Body of pancreas (tissue), 4 donors: ENCODE measurements at regions not wholly inside any gene's neighbourhood (a gene's known extent, or its start where the extent isn't known, plus 50 kb on each side); places are given as distances from the start of the nearest gene placed in this dataset.

Experiments used
- ATAC-seq: fragments of 150-250 bp; one replicate; pipeline ENCODE4 v1.9.1; 2016
- DNase-seq, 4 donors: peaks; one replicate each; pipeline ENCODE4 v3.0.0-alpha.2; 2019
- H3K27ac ChIP-seq, 4 donors: fragments of 200-600 bp; sonication (generic); 1 replicate in 3 of 4; 2 replicates in 1 of 4; pipeline versions ENCODE4 v1.5.1 to v1.6.1; 2016 to 2019; ENCODE audit warnings: mild to moderate bottlenecking in 1 of 4, mixed read lengths in 1 of 4, moderate library complexity in 1 of 4
- H3K27me3 ChIP-seq, 2 donors: fragments of 200-600 bp; sonication (generic); one replicate each; pipeline ENCODE4 v1.6.0; 2016; ENCODE audit warnings: mild to moderate bottlenecking in 1 of 2
- H3K36me3 ChIP-seq, 2 donors: fragments of 200-600 bp; sonication (generic); replicated peaks in 1 of 2; 2 replicates each; pipeline ENCODE4 v1.5.1; 2016; ENCODE audit warnings: low read depth in 2 of 2; ENCODE audit not compliant: insufficient read depth in 1 of 2
- H3K4me1 ChIP-seq: fragments of 200-600 bp; sonication (generic); one replicate; pipeline ENCODE4 v1.6.0; 2016
- H3K4me3 ChIP-seq, 2 donors: fragments of 200-600 bp; sonication (generic); 1 replicate in 1 of 2; 2 replicates in 1 of 2; pipeline ENCODE4 v1.5.1; 2016 to 2019
- H3K9me3 ChIP-seq, 3 donors: fragments of 200-600 bp; sonication (generic); 1 replicate in 2 of 3; 2 replicates in 1 of 3; pipeline ENCODE4 v1.5.1; 2016
- POLR2A ChIP-seq, 3 donors: fragments of 450-650 bp; IDR thresholded peaks; one replicate each; pipeline ENCODE4 v1.6.1; 2016; ENCODE audit warnings: antibody characterized with exemption in 3 of 3, mild to moderate bottlenecking in 2 of 3
- WGBS, 2 donors: methylation state at CpG; one replicate each; pipeline ENCODE4 v1.1.5; 2017; 5-methylcytosine and 5-hydroxymethylcytosine counted together
- intact Hi-C: fragments of 100-400 bp; cut with DNase I; formaldehyde crosslinking; loops from one replicate; pipeline ENCODE4 v1.15.1; 2023
- TF ChIP-seq, protein P1 (sequence below), 7 experiments: fragments of 450-650 bp in 4 of 7; fragments of 200-600 bp in 3 of 7; sonication (generic) in 3 of 7; IDR thresholded peaks; one replicate each; pipeline ENCODE4 v1.5.1; 2016 to 2019; ENCODE audit warnings: antibody characterized with exemption in 7 of 7

DNA sequence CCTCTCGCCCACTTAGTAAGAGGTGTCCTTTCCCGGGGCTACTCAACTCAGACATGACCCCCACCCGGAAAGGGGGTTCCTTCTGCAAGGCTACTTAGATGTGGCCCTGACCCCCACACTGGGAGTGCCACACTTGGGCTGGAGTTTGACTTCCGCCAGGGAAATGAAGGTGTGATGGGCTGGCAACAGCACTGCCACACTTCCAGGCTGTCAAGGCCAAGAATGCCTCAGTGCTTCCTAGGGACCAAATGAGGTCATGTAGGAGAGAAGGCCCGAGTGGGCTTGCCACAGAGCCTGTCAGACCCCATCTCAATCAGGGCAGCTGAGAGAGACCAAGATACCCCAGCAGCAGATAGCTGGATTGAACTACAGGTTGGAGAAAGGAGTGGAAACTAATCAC lies 55.5 kb downstream of the DRD1 start:
- DNase-seq = no peak
- intact Hi-C loops = no loop called here
- Histone ChIP-seq H3K27me3 (no peaks in the 10 kb centered on the region), H3K36me3 (no peaks in the 10 kb centered on the region), H3K27ac (no peak overlapping the region), H3K4me1 (no peaks in the 10 kb centered on the region), H3K4me3 (no peak overlapping the region), H3K9me3 (no peaks in the 10 kb centered on the region)
- ATAC-seq = no peak
- TF ChIP-seq, protein P1, sequence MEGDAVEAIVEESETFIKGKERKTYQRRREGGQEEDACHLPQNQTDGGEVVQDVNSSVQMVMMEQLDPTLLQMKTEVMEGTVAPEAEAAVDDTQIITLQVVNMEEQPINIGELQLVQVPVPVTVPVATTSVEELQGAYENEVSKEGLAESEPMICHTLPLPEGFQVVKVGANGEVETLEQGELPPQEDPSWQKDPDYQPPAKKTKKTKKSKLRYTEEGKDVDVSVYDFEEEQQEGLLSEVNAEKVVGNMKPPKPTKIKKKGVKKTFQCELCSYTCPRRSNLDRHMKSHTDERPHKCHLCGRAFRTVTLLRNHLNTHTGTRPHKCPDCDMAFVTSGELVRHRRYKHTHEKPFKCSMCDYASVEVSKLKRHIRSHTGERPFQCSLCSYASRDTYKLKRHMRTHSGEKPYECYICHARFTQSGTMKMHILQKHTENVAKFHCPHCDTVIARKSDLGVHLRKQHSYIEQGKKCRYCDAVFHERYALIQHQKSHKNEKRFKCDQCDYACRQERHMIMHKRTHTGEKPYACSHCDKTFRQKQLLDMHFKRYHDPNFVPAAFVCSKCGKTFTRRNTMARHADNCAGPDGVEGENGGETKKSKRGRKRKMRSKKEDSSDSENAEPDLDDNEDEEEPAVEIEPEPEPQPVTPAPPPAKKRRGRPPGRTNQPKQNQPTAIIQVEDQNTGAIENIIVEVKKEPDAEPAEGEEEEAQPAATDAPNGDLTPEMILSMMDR (IDR thresholded peaks at IDR 0.05) = no peak
- TF ChIP-seq POLR2A (IDR thresholded peaks at IDR 0.05) = no peak
- WGBS, 2 donors = 58 to 67% methylated on average over 5 of the region's 5 CpGs

DNA sequence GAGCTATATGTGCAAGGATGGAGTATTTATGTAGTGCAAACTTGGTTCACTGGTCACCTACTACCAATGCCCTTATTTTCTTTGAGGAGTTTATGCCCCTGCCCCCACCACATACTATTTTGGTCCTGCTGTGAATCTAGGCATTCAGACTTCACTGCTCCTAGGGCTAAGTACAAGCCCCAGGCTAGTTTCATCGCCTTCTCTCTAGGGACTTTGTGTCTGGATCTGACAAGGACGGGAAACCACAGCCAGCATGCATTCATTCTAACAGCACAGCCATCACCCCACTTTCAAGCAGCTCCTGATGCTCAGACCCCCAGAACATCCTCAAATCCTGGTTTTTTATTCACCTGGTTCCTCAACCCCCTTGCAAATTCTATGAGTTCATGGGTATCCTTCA lies 56.8 kb downstream of the DRD1 start:
- 47 to 59% methylated on average over 2 of the region's 2 CpGs for WGBS, 2 donors
- Histone ChIP-seq H3K27me3 (no peaks in the 10 kb centered on the region), H3K4me3 (no peak overlapping the region), H3K36me3 (no peaks in the 10 kb centered on the region), H3K4me1 (no peaks in the 10 kb centered on the region), H3K27ac (no peak overlapping the region), H3K9me3 (no peaks in the 10 kb centered on the region)
- TF ChIP-seq, protein P1 (IDR thresholded peaks at IDR 0.05) = no peak
- no peak for TF ChIP-seq POLR2A (IDR thresholded peaks at IDR 0.05)
- DNase-seq (no peak), ATAC-seq (no peak)
- intact Hi-C loops = no loop called here

DNA sequence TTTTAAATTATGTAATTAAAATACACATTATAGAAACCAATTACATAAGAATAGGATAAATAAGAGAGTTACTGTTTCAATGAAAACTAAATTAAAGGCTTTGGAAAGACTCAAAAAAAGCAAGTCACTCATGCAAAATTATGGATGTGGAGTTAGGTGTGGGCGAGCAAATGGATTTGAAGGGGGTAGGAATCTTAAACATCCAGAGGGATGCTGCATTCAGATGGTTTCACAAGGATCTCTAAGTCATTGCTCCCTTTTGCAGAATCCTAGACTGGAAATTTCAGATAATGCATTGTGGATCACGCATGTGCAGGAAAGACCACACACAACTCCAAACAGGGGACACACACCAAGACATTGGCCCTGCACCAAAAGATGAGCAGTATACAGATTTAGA lies 57.5 kb downstream of the DRD1 start:
- H3K27me3 ChIP-seq = no peaks in the 10 kb centered on the region
- no peaks in the 10 kb centered on the region for H3K4me1 ChIP-seq
- ATAC-seq (no peak), DNase-seq (no peak)
- H3K4me3 ChIP-seq = no peak overlapping the region
- 57 to 68% methylated on average over 2 of the region's 2 CpGs for WGBS, 2 donors
- intact Hi-C loops = no loop called here
- no peaks in the 10 kb centered on the region for H3K9me3 ChIP-seq
- H3K27ac ChIP-seq = no peak overlapping the region
- no peaks in the 10 kb centered on the region for H3K36me3 ChIP-seq
- TF ChIP-seq, protein P1 (IDR thresholded peaks at IDR 0.05) = no peak
- TF ChIP-seq POLR2A (IDR thresholded peaks at IDR 0.05) = no peak

DNA sequence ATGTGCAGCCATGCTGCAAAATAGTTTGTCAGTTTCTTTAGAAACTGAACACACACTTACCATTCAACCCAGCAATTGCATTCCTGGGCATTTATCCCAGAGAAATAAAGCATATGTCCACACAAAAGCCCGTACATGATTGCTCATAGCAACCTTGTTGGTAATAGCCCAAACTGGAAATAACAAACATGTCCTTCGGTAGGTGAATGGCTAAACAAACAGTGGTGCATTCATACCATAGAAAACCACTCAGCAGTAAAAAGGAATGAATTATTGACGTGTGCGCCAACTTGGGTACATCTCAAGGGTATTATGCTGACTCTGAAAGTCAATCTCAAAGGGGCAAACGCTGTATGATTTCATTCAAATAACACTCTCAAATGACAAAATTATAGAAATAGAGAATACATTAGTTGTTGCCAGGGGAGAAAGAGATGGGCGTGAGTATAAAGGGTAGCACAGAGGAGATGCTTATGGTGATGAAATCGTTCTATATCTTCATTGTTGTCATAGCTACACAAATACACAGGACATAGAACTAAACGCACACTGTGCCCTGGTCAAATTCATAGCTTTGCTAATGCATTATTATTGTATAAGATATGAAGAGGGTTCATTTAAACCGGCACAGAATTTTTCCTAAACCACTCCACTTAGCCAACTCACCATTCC lies 58.2 kb downstream of the DRD1 start:
- no peaks in the 10 kb centered on the region for H3K36me3 ChIP-seq

More for the DNA sequence above, 58.2 kb downstream of the DRD1 start:
- Histone ChIP-seq H3K27me3 (no peaks in the 10 kb centered on the region), H3K4me1 (no peaks in the 10 kb centered on the region), H3K9me3 (no peaks in the 10 kb centered on the region), H3K27ac (no peak overlapping the region), H3K4me3 (no peak overlapping the region)
- TF ChIP-seq, protein P1 (IDR thresholded peaks at IDR 0.05) = no peak
- TF ChIP-seq POLR2A (IDR thresholded peaks at IDR 0.05) = no peak
- DNase-seq (no peak), ATAC-seq (no peak)
- intact Hi-C loops = no loop called here
- WGBS, 2 donors = 44 to 52% methylated on average over 9 of the region's 9 CpGs
